IMR-90 (cell line): ENCODE measurements at regions not wholly inside any gene's neighbourhood (a gene's known extent, or its start where the extent isn't known, plus 50 kb on each side); places are given as distances from the start of the nearest gene placed in this dataset.

Source experiments
- ATAC-seq: fragments of 200-7000 bp; cut with Tn5 transposase; 2 replicates; pipeline ENCODE4 v1.9.1; 2020; ENCODE audit warnings: low read depth, mild to moderate bottlenecking, moderate library complexity
- BruUV-seq: library from RNA; stranded (reverse); fragments of 400-500 nt; replicated peaks from 2 replicates; lab custom pipeline; 2021; lab: Mats Ljungman, UMichigan
- CTCF ChIA-PET: fragments of 300-600 bp; formaldehyde crosslinking; extraction: SDS; loops from one replicate; lab custom pipeline; 2021; ENCODE audit warnings: antibody characterized with exemption; lab: Yijun Ruan, JAX
- POLR2A ChIA-PET: fragments of 300-600 bp; sonication (Branson Sonifier 250); formaldehyde crosslinking; loops from one replicate; lab custom pipeline; 2022; ENCODE audit warnings: antibody characterized with exemption; ENCODE audit not compliant: unreplicated experiment; lab: Charles Lee
- DNase-seq: peaks from one replicate; pipeline ENCODE4 v3.0.0; 2013
- H2AFZ ChIP-seq: replicated peaks from 2 replicates; pipeline ENCODE3; 2013; ENCODE audit warnings: low read length, mild to moderate bottlenecking; ENCODE audit not compliant: poor library complexity
- H2AK5ac ChIP-seq: 2 replicates; pipeline ENCODE4 v1.6.1; 2013; ENCODE audit warnings: low read depth, low read length, inconsistent platforms
- H2AK9ac ChIP-seq: replicated peaks from 2 replicates; pipeline ENCODE3; 2013; ENCODE audit warnings: mild to moderate bottlenecking, low read depth, low read length, moderate library complexity; ENCODE audit not compliant: poor library complexity
- H2BK120ac ChIP-seq: 2 replicates; pipeline ENCODE4 v1.6.1; 2013; ENCODE audit warnings: low read depth, low read length, inconsistent platforms
- H2BK15ac ChIP-seq: 3 replicates; pipeline ENCODE4 v1.6.1; 2013; ENCODE audit warnings: low read depth, low read length, inconsistent platforms
- H2BK20ac ChIP-seq: 2 replicates; pipeline ENCODE4 v1.6.1; 2013; ENCODE audit warnings: low read depth, mild to moderate bottlenecking, inconsistent platforms, low read length, moderate library complexity
- H2BK5ac ChIP-seq: 2 replicates; pipeline ENCODE4 v1.6.1; 2013; ENCODE audit warnings: mild to moderate bottlenecking, low read depth, low read length, inconsistent platforms; ENCODE audit not compliant: poor library complexity, severe bottlenecking
- H3K14ac ChIP-seq: replicated peaks from 2 replicates; pipeline ENCODE4 v1.6.1; 2013; ENCODE audit warnings: low read depth, low read length, inconsistent platforms
- H3K18ac ChIP-seq: 2 replicates; pipeline ENCODE4 v1.6.1; 2013; ENCODE audit warnings: low read depth, low read length, control low read depth
- H3K23ac ChIP-seq: 2 replicates; pipeline ENCODE4 v1.6.1; 2013; ENCODE audit warnings: low read depth, low read length, inconsistent platforms
- H3K27ac ChIP-seq: 2 replicates; pipeline ENCODE4 v1.5.1; 2013; ENCODE audit warnings: mild to moderate bottlenecking, control low read depth, low read length; ENCODE audit not compliant: insufficient read depth
- H3K27me3 ChIP-seq: 2 replicates; pipeline ENCODE4 v1.6.1; 2013; ENCODE audit warnings: low read length; ENCODE audit not compliant: control insufficient read depth, insufficient read depth
- H3K36me3 ChIP-seq: 2 replicates; pipeline ENCODE4 v1.6.1; 2013; ENCODE audit warnings: low read length, mixed read lengths; ENCODE audit not compliant: control insufficient read depth, insufficient read depth
- H3K4ac ChIP-seq: 2 replicates; pipeline ENCODE4 v1.6.1; 2013; ENCODE audit warnings: low read depth, low read length, inconsistent platforms
- H3K4me1 ChIP-seq: 2 replicates; pipeline ENCODE4 v1.6.1; 2013; ENCODE audit warnings: low read length, mixed read lengths; ENCODE audit not compliant: control insufficient read depth, insufficient read depth
- H3K4me2 ChIP-seq: 2 replicates; pipeline ENCODE4 v1.6.1; 2013; ENCODE audit warnings: low read depth, mild to moderate bottlenecking, control low read depth, low read length, moderate library complexity
- H3K4me3 ChIP-seq: 2 replicates; pipeline ENCODE4 v1.5.1; 2013; ENCODE audit warnings: low read depth, mild to moderate bottlenecking, control low read depth, low read length, moderate library complexity; ENCODE audit not compliant: insufficient read depth
- H3K56ac ChIP-seq: 2 replicates; pipeline ENCODE4 v1.6.1; 2013; ENCODE audit warnings: low read length, inconsistent platforms; ENCODE audit not compliant: insufficient read depth; ENCODE audit errors: extremely low read depth
- H3K79me1 ChIP-seq, 2 experiments: 2 replicates each; pipeline ENCODE4 v1.6.1; 2013; ENCODE audit warnings: low read length in 2 of 2, inconsistent platforms in 1 of 2, low read depth in 1 of 2
- H3K9ac ChIP-seq: 2 replicates; pipeline ENCODE4 v1.6.1; 2013; ENCODE audit warnings: low read depth, low read length, control low read depth
- H3K9me1 ChIP-seq: 2 replicates; pipeline ENCODE4 v1.6.1; 2013; ENCODE audit warnings: low read length, inconsistent platforms; ENCODE audit not compliant: insufficient read depth
- H3K9me3 ChIP-seq: 2 replicates; pipeline ENCODE4 v1.6.1; 2013; ENCODE audit warnings: low read length; ENCODE audit not compliant: control insufficient read depth, insufficient read depth
- H4K20me1 ChIP-seq: 2 replicates; pipeline ENCODE4 v1.6.1; 2013; ENCODE audit warnings: low read length, inconsistent platforms; ENCODE audit not compliant: insufficient read depth
- H4K5ac ChIP-seq: 2 replicates; pipeline ENCODE4 v1.6.1; 2013; ENCODE audit warnings: mild to moderate bottlenecking, low read depth, low read length, control low read depth
- H4K8ac ChIP-seq, 2 experiments: 2 replicates each; pipeline ENCODE4 v1.6.1; 2013; ENCODE audit warnings: low read depth in 2 of 2, low read length in 2 of 2, control low read depth in 1 of 2, inconsistent platforms in 1 of 2
- H4K91ac ChIP-seq: 2 replicates; pipeline ENCODE4 v1.6.1; 2013; ENCODE audit warnings: low read depth, low read length, inconsistent platforms; ENCODE audit not compliant: insufficient read depth
- BHLHE40 ChIP-seq: fragments of 150-350 bp; IDR thresholded peaks from 2 replicates; pipeline ENCODE4 v1.6.1; 2016; ENCODE audit warnings: mild to moderate bottlenecking, low read depth, low read length
- CEBPB ChIP-seq: IDR thresholded peaks from 2 replicates; pipeline ENCODE4 v1.6.1; 2012; ENCODE audit warnings: low read depth, low read length, improper control_type of control experiment
- CHD1 ChIP-seq: IDR thresholded peaks from 2 replicates; pipeline ENCODE4 v1.6.1; 2012; ENCODE audit warnings: low read depth, low read length, improper control_type of control experiment
- CTCF ChIP-seq: conservative IDR thresholded peaks from 2 replicates; pipeline ENCODE4 v1.5.1; 2012; ENCODE audit warnings: mild to moderate bottlenecking, low read depth, low read length, improper control_type of control experiment
- ELK1 ChIP-seq: fragments of 150-350 bp; IDR thresholded peaks from 2 replicates; pipeline ENCODE4 v1.6.1; 2016; ENCODE audit warnings: low read depth, mild to moderate bottlenecking, low read length, moderate library complexity, borderline replicate concordance
- FOS ChIP-seq: fragments of 150-350 bp; IDR thresholded peaks from 2 replicates; pipeline ENCODE4 v1.6.1; 2016; ENCODE audit warnings: low read depth, low read length
- MAFK ChIP-seq: IDR thresholded peaks from 2 replicates; pipeline ENCODE4 v1.6.1; 2012; ENCODE audit warnings: low read depth, low read length, improper control_type of control experiment
- MAZ ChIP-seq: IDR thresholded peaks from 2 replicates; pipeline ENCODE4 v1.6.1; 2012; ENCODE audit warnings: low read depth, mild to moderate bottlenecking, low read length, improper control_type of control experiment, moderate library complexity, borderline replicate concordance
- MXI1 ChIP-seq: IDR thresholded peaks from 2 replicates; pipeline ENCODE4 v1.6.1; 2012; ENCODE audit warnings: low read depth, mild to moderate bottlenecking, low read length, moderate library complexity, borderline replicate concordance
- NFE2L2 ChIP-seq: fragments of 150-350 bp; IDR thresholded peaks from 2 replicates; pipeline ENCODE4 v1.6.1; 2016; ENCODE audit warnings: low read depth, mild to moderate bottlenecking, low read length
- POLR2A ChIP-seq: IDR thresholded peaks from 2 replicates; pipeline ENCODE4 v1.6.1; 2012; ENCODE audit warnings: mild to moderate bottlenecking, low read depth, low read length
- RAD21 ChIP-seq: IDR thresholded peaks from 2 replicates; pipeline ENCODE4 v1.6.1; 2012; ENCODE audit warnings: low read length, improper control_type of control experiment
- RCOR1 ChIP-seq: IDR thresholded peaks from 2 replicates; pipeline ENCODE4 v1.6.1; 2012; ENCODE audit warnings: mild to moderate bottlenecking, low read length, improper control_type of control experiment; ENCODE audit not compliant: insufficient replicate concordance
- RFX5 ChIP-seq: IDR thresholded peaks from 2 replicates; pipeline ENCODE4 v1.8.0; 2012; ENCODE audit warnings: low read depth, mild to moderate bottlenecking, low read length, moderate library complexity
- SMC3 ChIP-seq: fragments of 150-350 bp; IDR thresholded peaks from 2 replicates; pipeline ENCODE4 v1.6.1; 2016; ENCODE audit warnings: low read depth, mild to moderate bottlenecking, antibody characterized with exemption, low read length, moderate library complexity
- USF2 ChIP-seq: fragments of 150-350 bp; IDR thresholded peaks from 2 replicates; pipeline ENCODE4 v1.6.1; 2017; ENCODE audit warnings: mild to moderate bottlenecking, antibody characterized with exemption, low read length, low read depth
- WGBS, 2 experiments: methylation state at CpG; one replicate each; pipeline versions ENCODE4 v1.1.5 to v1.1.7; 2013; ENCODE audit warnings: missing lambda C conversion rate in 2 of 2; ENCODE audit not compliant: insufficient read length in 1 of 2; ENCODE audit errors: extremely low coverage in 2 of 2; 5-methylcytosine and 5-hydroxymethylcytosine counted together
- dilution Hi-C: fragments of 300-500 bp; cut with HindIII; formaldehyde crosslinking; loops from one replicate; pipeline ENCODE4 v1.14.3; 2018; ENCODE audit warnings: low sequenced_read_pairs; ENCODE audit not compliant: unreplicated experiment
- in situ Hi-C: fragments of 300-500 bp; cut with MboI; formaldehyde crosslinking; loops from 3 replicates; pipeline ENCODE4 v1.14.3; 2019; ENCODE audit warnings: low sequenced_read_pairs, inconsistent platforms, mixed read lengths
- intact Hi-C: fragments of 100-400 bp; cut with micrococcal nuclease; formaldehyde crosslinking; loops from 2 replicates; pipeline ENCODE4 v1.10.0; 2022

GRCh38 chr17:17410357-17410756 lies 66.4 kb upstream of the MED9 start:
- ChIA-PET POLR2A (no interaction called here), CTCF (no interaction called here)
- Histone ChIP-seq H2BK20ac (no peak overlapping the region), H2AK5ac (no peak overlapping the region), H2AFZ (no peak overlapping the region), H2BK5ac (no peak overlapping the region), H4K91ac (no peak overlapping the region), H3K36me3 (no peaks in the 10 kb centered on the region), H3K79me1 (no peaks in the 10 kb centered on the region), H3K4me3 (no peak overlapping the region), H3K4me1 (peaks cover 15% of the 10 kb centered on the region), H4K5ac (no peak overlapping the region), H4K8ac (no peak overlapping the region), H3K56ac (no peak overlapping the region), H3K27me3 (no peaks in the 10 kb centered on the region), H3K23ac (no peak overlapping the region), H3K18ac (no peak overlapping the region), H3K9me3 (no peaks in the 10 kb centered on the region), H3K14ac (no peak overlapping the region), H2AK9ac (no peak overlapping the region), H2BK15ac (0 out of 3 replicates have a peak overlapping the region, but pooled peaks have one; percentile 22), H3K4me2 (no peak overlapping the region), H2BK120ac (no peak overlapping the region), H3K9ac (no peak overlapping the region), H4K20me1 (no peaks in the 10 kb centered on the region), H3K27ac (no peak overlapping the region), H3K4ac (no peak overlapping the region), H3K9me1 (peaks cover 13% of the 10 kb centered on the region)
- TF ChIP-seq POLR2A (no peak), ELK1 (no peak), RFX5 (no peak), USF2 (no peak), BHLHE40 (no peak), NFE2L2 (no peak), CEBPB (no peak), FOS (no peak), RCOR1 (no peak), SMC3 (no peak), MXI1 (no peak), CTCF (no peak), MAZ (no peak), RAD21 (no peak), MAFK (no peak), CHD1 (no peak)
- ATAC-seq (no peak), DNase-seq (no peak)
- no TSS peak for BruUV-seq
- intact Hi-C loops = no loop called here
- dilution Hi-C loops = no loop called here
- in situ Hi-C loops = no loop called here
- 88% methylated on average over 1 of the region's 6 CpGs; no CpG with 5 or more reads in 1 of the 2 experiments for WGBS, 2 experiments
